ENCODE measurements at regions not wholly inside any gene's neighbourhood (a gene's known extent, or its start where the extent isn't known, plus 50 kb on each side); places are given as distances from the start of the nearest gene placed in this dataset.

DNA sequence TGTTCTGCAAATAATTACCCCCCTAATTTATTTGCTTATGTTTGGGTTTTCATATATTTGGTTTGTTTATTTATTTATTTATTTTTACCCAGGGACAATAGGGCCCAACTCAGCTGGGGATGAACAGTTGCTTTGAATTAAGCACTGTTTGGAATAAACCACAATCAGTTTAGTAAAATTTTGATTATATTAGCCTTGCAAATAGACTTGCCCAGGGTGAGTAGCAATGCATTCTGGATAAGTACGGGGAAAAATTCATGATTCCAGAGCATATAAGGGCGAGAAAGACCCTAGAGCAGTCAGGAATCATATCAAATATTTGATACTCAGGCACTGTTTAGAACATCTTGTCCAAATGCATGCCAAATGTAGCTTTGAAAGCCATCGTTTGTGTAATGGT is 242.7 kb downstream of the OMA1 start:
- no peak for TF ChIP-seq EZH2 (IDR thresholded peaks at IDR 0.05; ENCODE audit: borderline replicate concordance, low read depth, low read length, severe bottlenecking)
- TF ChIP-seq, protein P1, sequence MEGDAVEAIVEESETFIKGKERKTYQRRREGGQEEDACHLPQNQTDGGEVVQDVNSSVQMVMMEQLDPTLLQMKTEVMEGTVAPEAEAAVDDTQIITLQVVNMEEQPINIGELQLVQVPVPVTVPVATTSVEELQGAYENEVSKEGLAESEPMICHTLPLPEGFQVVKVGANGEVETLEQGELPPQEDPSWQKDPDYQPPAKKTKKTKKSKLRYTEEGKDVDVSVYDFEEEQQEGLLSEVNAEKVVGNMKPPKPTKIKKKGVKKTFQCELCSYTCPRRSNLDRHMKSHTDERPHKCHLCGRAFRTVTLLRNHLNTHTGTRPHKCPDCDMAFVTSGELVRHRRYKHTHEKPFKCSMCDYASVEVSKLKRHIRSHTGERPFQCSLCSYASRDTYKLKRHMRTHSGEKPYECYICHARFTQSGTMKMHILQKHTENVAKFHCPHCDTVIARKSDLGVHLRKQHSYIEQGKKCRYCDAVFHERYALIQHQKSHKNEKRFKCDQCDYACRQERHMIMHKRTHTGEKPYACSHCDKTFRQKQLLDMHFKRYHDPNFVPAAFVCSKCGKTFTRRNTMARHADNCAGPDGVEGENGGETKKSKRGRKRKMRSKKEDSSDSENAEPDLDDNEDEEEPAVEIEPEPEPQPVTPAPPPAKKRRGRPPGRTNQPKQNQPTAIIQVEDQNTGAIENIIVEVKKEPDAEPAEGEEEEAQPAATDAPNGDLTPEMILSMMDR (IDR thresholded peaks at IDR 0.05; ENCODE audit: borderline replicate concordance, extremely low read depth, low read length, poor library complexity, severe bottlenecking) = no peak

Measured in DND-41 (cell line).